ENCODE measurements at regions not wholly inside any gene's neighbourhood (a gene's known extent, or its start where the extent isn't known, plus 50 kb on each side); places are given as distances from the start of the nearest gene placed in this dataset.

DNA sequence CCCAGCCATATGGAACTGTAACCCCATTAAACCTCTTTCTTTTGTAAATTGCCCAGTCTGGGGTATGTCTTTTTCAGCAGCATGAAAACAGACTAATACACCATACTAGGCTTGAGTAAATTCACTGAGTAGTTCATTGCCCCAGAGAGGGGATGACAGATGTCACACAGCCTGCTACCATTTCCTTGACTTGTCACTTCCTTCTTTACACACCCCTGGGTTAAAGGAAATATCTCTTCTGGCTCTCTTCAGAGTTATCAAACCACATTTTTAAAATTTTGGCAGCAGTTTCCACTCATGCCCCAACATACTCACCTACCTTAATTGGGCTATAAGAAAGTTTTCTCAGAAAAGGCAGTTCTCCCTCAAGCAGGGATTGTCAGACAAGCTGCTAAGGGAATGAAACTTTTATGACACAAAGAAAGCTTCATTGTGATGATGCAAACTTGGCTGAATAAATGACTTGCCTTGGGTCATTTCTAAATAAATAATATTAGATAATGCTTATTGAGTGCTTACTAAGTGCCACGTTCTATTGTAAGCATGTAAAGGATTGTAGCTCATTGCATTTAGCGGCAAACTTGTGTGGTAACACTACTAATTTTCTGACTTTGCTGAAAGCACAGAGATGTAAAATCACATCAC, 68.0 kb upstream of the RBMS3 start:
- no peak for DNase-seq (ENCODE audit: low read depth)
- no peaks in the 10 kb centered on the region for H3K36me3 ChIP-seq (ENCODE audit: control insufficient read depth, insufficient read depth, low read length)
- no peak overlapping the region for H3K4me3 ChIP-seq (ENCODE audit: low read depth, low read length)
- TF ChIP-seq, protein P1, sequence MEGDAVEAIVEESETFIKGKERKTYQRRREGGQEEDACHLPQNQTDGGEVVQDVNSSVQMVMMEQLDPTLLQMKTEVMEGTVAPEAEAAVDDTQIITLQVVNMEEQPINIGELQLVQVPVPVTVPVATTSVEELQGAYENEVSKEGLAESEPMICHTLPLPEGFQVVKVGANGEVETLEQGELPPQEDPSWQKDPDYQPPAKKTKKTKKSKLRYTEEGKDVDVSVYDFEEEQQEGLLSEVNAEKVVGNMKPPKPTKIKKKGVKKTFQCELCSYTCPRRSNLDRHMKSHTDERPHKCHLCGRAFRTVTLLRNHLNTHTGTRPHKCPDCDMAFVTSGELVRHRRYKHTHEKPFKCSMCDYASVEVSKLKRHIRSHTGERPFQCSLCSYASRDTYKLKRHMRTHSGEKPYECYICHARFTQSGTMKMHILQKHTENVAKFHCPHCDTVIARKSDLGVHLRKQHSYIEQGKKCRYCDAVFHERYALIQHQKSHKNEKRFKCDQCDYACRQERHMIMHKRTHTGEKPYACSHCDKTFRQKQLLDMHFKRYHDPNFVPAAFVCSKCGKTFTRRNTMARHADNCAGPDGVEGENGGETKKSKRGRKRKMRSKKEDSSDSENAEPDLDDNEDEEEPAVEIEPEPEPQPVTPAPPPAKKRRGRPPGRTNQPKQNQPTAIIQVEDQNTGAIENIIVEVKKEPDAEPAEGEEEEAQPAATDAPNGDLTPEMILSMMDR (IDR thresholded peaks at IDR 0.05; ENCODE audit: insufficient read depth, low read depth, low read length), result no peak
- no peaks in the 10 kb centered on the region for H3K27me3 ChIP-seq (ENCODE audit: control insufficient read depth, insufficient read depth, low read length)
- CTCF ChIA-PET, result interaction anchor here (1.0 kb wide), 1 partner anchor 13 kb away, joined by 3 read pairs; no protein-coding TSS in a partner anchor
- POLR2A ChIA-PET, result no interaction called here

GRCh38 chr3:29214009-29214658, 66.7 kb upstream of the RBMS3 start:
- CTCF ChIA-PET, result no interaction called here
- no peaks in the 10 kb centered on the region for H3K27me3 ChIP-seq (ENCODE audit: control insufficient read depth, insufficient read depth, low read length)
- H3K36me3 ChIP-seq (ENCODE audit: control insufficient read depth, insufficient read depth, low read length), result no peaks in the 10 kb centered on the region
- no peak for DNase-seq (ENCODE audit: low read depth)
- POLR2A ChIA-PET, result no interaction called here
- TF ChIP-seq, protein P1 (IDR thresholded peaks at IDR 0.05; ENCODE audit: insufficient read depth, low read depth, low read length), result no peak
- no peak overlapping the region for H3K4me3 ChIP-seq (ENCODE audit: low read depth, low read length)

DNA sequence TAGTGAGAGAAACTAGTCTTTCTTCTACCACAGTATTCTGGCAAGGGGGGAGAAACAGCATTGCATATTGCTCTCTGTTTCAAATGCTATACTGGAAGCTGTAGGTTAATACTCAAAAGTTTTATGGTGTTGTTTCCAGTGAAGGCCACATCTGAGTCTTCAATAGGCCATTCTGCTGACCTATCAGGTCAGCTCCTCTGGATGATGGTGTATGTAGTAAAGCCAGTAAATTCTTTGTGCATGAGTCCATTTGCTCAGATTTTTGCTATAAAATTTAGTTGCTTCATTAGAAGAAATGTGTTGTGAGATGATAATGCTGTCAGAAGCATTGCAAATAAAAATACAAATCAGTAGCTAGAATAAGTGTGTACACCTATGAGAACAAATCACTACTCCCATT, 64.9 kb upstream of the RBMS3 start:
- CTCF ChIA-PET, result interaction anchor here (1.1 kb wide), 1 partner anchor 30 kb away, joined by 3 read pairs; no protein-coding TSS in a partner anchor
- TF ChIP-seq, protein P1 (IDR thresholded peaks at IDR 0.05; ENCODE audit: insufficient read depth, low read depth, low read length), result no peak
- DNase-seq (ENCODE audit: low read depth), result peak; percentile 31
- Histone ChIP-seq H3K4me3 (ENCODE audit: low read depth, low read length) (no peak overlapping the region), H3K27me3 (ENCODE audit: control insufficient read depth, insufficient read depth, low read length) (no peaks in the 10 kb centered on the region), H3K36me3 (ENCODE audit: control insufficient read depth, insufficient read depth, low read length) (no peaks in the 10 kb centered on the region)
- POLR2A ChIA-PET, result no interaction called here

- CTCF ChIA-PET, result interaction anchor here (1.1 kb wide), 1 partner anchor 14 kb away, joined by 3 read pairs; no protein-coding TSS in a partner anchor
- DNase-seq (ENCODE audit: low read depth), result no peak
- TF ChIP-seq, protein P1 (IDR thresholded peaks at IDR 0.05; ENCODE audit: insufficient read depth, low read depth, low read length), result no peak
- POLR2A ChIA-PET, result no interaction called here
- Histone ChIP-seq H3K36me3 (ENCODE audit: control insufficient read depth, insufficient read depth, low read length) (no peaks in the 10 kb centered on the region), H3K27me3 (ENCODE audit: control insufficient read depth, insufficient read depth, low read length) (no peaks in the 10 kb centered on the region), H3K4me3 (ENCODE audit: low read depth, low read length) (no peak overlapping the region)
Observed at GRCh38 chr3:29226706-29227105, 54.2 kb upstream of the RBMS3 start.

- no peak for DNase-seq (ENCODE audit: low read depth)
- TF ChIP-seq, protein P1 (IDR thresholded peaks at IDR 0.05; ENCODE audit: insufficient read depth, low read depth, low read length), result no peak
- H3K36me3 ChIP-seq (ENCODE audit: control insufficient read depth, insufficient read depth, low read length), result no peaks in the 10 kb centered on the region
- ChIA-PET POLR2A (no interaction called here), CTCF (no interaction called here)
- no peaks in the 10 kb centered on the region for H3K27me3 ChIP-seq (ENCODE audit: control insufficient read depth, insufficient read depth, low read length)
- H3K4me3 ChIP-seq (ENCODE audit: low read depth, low read length), result no peak overlapping the region
Observed at GRCh38 chr3:29227307-29227706, 53.6 kb upstream of the RBMS3 start.

All from BJ (cell line).